Astrocyte (in vitro differentiated cells and primary cell): ENCODE measurements at regions not wholly inside any gene's neighbourhood (a gene's known extent, or its start where the extent isn't known, plus 50 kb on each side); places are given as distances from the start of the nearest gene placed in this dataset.

Source experiments
- CTCF ChIP-seq: IDR thresholded peaks from 2 replicates; pipeline ENCODE4 v1.5.1; 2011; ENCODE audit warnings: low read depth, mild to moderate bottlenecking, inconsistent platforms, low read length, moderate library complexity; ENCODE audit not compliant: insufficient read depth
- EZH2 ChIP-seq: IDR thresholded peaks from 2 replicates; pipeline ENCODE4 v1.6.1; 2012; ENCODE audit warnings: mild to moderate bottlenecking, low read length, inconsistent platforms; ENCODE audit not compliant: insufficient read depth

GRCh38 chr16:10242916-10243315 lies 60.7 kb upstream of the GRIN2A start:
- no peak for TF ChIP-seq EZH2
- TF ChIP-seq CTCF: no peak
